ENCODE measurements at regions not wholly inside any gene's neighbourhood (a gene's known extent, or its start where the extent isn't known, plus 50 kb on each side); places are given as distances from the start of the nearest gene placed in this dataset.

DNA sequence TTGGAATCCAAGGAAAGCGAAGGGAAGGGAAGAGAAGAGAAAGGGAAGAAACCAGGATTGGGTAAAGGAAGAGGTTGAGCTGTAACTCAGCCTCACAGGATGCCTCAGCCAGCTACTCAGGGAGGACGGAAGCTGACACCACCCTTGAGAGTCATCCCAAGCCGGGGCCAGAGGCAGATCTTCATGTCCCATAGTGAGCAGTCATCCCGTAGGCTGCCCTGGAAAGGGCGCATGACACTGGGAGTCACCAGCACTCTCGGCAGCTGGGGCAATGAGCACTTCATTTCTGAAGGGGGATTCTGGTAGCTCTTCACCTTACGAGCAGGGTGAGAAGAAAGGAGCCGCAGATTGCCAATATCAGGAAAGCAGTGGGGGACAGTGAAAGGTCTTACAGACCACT lies 60.1 kb upstream of the PCSK6 start:
- peaks cover 27% of the 10 kb centered on the region for H3K27me3 ChIP-seq (ENCODE audit: control insufficient read depth, insufficient read depth, low read length)
- TF ChIP-seq, protein P1, sequence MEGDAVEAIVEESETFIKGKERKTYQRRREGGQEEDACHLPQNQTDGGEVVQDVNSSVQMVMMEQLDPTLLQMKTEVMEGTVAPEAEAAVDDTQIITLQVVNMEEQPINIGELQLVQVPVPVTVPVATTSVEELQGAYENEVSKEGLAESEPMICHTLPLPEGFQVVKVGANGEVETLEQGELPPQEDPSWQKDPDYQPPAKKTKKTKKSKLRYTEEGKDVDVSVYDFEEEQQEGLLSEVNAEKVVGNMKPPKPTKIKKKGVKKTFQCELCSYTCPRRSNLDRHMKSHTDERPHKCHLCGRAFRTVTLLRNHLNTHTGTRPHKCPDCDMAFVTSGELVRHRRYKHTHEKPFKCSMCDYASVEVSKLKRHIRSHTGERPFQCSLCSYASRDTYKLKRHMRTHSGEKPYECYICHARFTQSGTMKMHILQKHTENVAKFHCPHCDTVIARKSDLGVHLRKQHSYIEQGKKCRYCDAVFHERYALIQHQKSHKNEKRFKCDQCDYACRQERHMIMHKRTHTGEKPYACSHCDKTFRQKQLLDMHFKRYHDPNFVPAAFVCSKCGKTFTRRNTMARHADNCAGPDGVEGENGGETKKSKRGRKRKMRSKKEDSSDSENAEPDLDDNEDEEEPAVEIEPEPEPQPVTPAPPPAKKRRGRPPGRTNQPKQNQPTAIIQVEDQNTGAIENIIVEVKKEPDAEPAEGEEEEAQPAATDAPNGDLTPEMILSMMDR (IDR thresholded peaks at IDR 0.05): no peak
- TF ChIP-seq POLR2AphosphoS5 (IDR thresholded peaks at IDR 0.05; ENCODE audit: low read depth, low read length) (no peak), TCF7L2 (IDR thresholded peaks at IDR 0.05; ENCODE audit: low read depth, low read length) (no peak), SIN3A (IDR thresholded peaks at IDR 0.05; ENCODE audit: borderline replicate concordance, insufficient read depth, low read depth, low read length) (no peak), REST (IDR thresholded peaks at IDR 0.05; ENCODE audit: insufficient read depth in 1 of 2, low read depth in 2 of 2, low read length in 1 of 2) (no peak)
- in situ Hi-C loops (cut with HindIII; ENCODE audit: low pct_unique_long_range_greater_than_20kb, low sequenced_read_pairs) (no loop called here), intact Hi-C loops (cut with micrococcal nuclease; ENCODE audit: unreplicated experiment) (no loop called here)
- DNase-seq (ENCODE audit: low read depth, low spot score) (no peak), ATAC-seq (no peak)
- no peaks in the 10 kb centered on the region for H3K9me3 ChIP-seq (ENCODE audit: control insufficient read depth, insufficient read depth, low read depth, low read length)
- no peaks in the 10 kb centered on the region for H3K4me1 ChIP-seq (ENCODE audit: control insufficient read depth, insufficient read depth, low read length)
- ChIA-PET CTCF (no interaction called here), POLR2A (no interaction called here)
- no TSS peak for BruUV-seq (replicated peaks)
- H3K27ac ChIP-seq (ENCODE audit: low read length): no peak overlapping the region
- H3K36me3 ChIP-seq (ENCODE audit: control insufficient read depth, insufficient read depth, low read length): no peaks in the 10 kb centered on the region
- H3K4me3 ChIP-seq (ENCODE audit: low read depth in 2 of 2, low read length in 2 of 2): no peak overlapping the region

GRCh38 chr15:101547737-101548136 lies 58.2 kb upstream of the PCSK6 start:
- Histone ChIP-seq H3K36me3 (ENCODE audit: control insufficient read depth, insufficient read depth, low read length) (no peaks in the 10 kb centered on the region), H3K4me3 (ENCODE audit: low read depth in 2 of 2, low read length in 2 of 2) (no peak overlapping the region), H3K4me1 (ENCODE audit: control insufficient read depth, insufficient read depth, low read length) (no peaks in the 10 kb centered on the region), H3K27ac (ENCODE audit: low read length) (no peak overlapping the region), H3K9me3 (ENCODE audit: control insufficient read depth, insufficient read depth, low read depth, low read length) (no peaks in the 10 kb centered on the region), H3K27me3 (ENCODE audit: control insufficient read depth, insufficient read depth, low read length) (peaks cover 27% of the 10 kb centered on the region)
- TF ChIP-seq TCF7L2 (IDR thresholded peaks at IDR 0.05; ENCODE audit: low read depth, low read length): no peak
- TF ChIP-seq POLR2AphosphoS5 (IDR thresholded peaks at IDR 0.05; ENCODE audit: low read depth, low read length): no peak
- TF ChIP-seq REST (IDR thresholded peaks at IDR 0.05; ENCODE audit: insufficient read depth in 1 of 2, low read depth in 2 of 2, low read length in 1 of 2): no peak
- TF ChIP-seq, protein P1 (IDR thresholded peaks at IDR 0.05): no peak
- no peak for TF ChIP-seq SIN3A (IDR thresholded peaks at IDR 0.05; ENCODE audit: borderline replicate concordance, insufficient read depth, low read depth, low read length)
- in situ Hi-C loops (cut with HindIII; ENCODE audit: low pct_unique_long_range_greater_than_20kb, low sequenced_read_pairs) (no loop called here), intact Hi-C loops (cut with micrococcal nuclease; ENCODE audit: unreplicated experiment) (no loop called here)
- CTCF ChIA-PET: no interaction called here
- ATAC-seq (no peak), DNase-seq (ENCODE audit: low read depth, low spot score) (no peak)
- POLR2A ChIA-PET: no interaction called here
- no TSS peak for BruUV-seq (replicated peaks)
